OCI-LY1 (cell line): ENCODE measurements at regions not wholly inside any gene's neighbourhood (a gene's known extent, or its start where the extent isn't known, plus 50 kb on each side); places are given as distances from the start of the nearest gene placed in this dataset.

Source experiments
- H2AFZ ChIP-seq: fragments of 200-600 bp; sonication (generic), shearing (Covaris generic); 2 replicates; pipeline ENCODE4 v1.6.0; 2014; ENCODE audit warnings: antibody characterized with exemption, mild to moderate bottlenecking, low read length
- H3F3A ChIP-seq: fragments of 200-600 bp; sonication (generic), shearing (Covaris generic); 2 replicates; pipeline ENCODE4 v1.6.0; 2014; ENCODE audit warnings: mild to moderate bottlenecking, antibody characterized with exemption, low read length, moderate library complexity; ENCODE audit not compliant: insufficient read depth
- H3K27ac ChIP-seq: fragments of 200-600 bp; sonication (generic); 2 replicates; pipeline ENCODE4 v1.5.1; 2014; ENCODE audit warnings: low read length, mixed run types, mild to moderate bottlenecking, low read depth; ENCODE audit not compliant: poor library complexity, severe bottlenecking
- H3K27me3 ChIP-seq: fragments of 200-600 bp; sonication (generic); 2 replicates; pipeline ENCODE4 v1.6.0; 2014; ENCODE audit warnings: antibody characterized with exemption, mild to moderate bottlenecking, low read length, moderate library complexity; ENCODE audit not compliant: insufficient read depth
- H3K36me3 ChIP-seq: fragments of 200-600 bp; sonication (generic); 2 replicates; pipeline ENCODE4 v1.6.1; 2014; ENCODE audit warnings: mild to moderate bottlenecking, antibody characterized with exemption, low read length, moderate library complexity, mixed read lengths; ENCODE audit not compliant: insufficient read depth
- H3K4me1 ChIP-seq: fragments of 200-600 bp; sonication (generic); 2 replicates; pipeline ENCODE4 v1.5.1; 2014; ENCODE audit warnings: mild to moderate bottlenecking, low read length, moderate library complexity; ENCODE audit not compliant: insufficient read depth, severe bottlenecking
- H3K4me2 ChIP-seq: fragments of 200-600 bp; sonication (generic), shearing (Covaris generic); 2 replicates; pipeline ENCODE4 v1.6.1; 2014; ENCODE audit warnings: low read length
- H3K4me3 ChIP-seq: fragments of 200-600 bp; sonication (generic); 2 replicates; pipeline ENCODE4 v1.5.1; 2014; ENCODE audit warnings: low read length, low read depth, mild to moderate bottlenecking, mixed read lengths; ENCODE audit not compliant: poor library complexity, severe bottlenecking
- H3K79me2 ChIP-seq: fragments of 200-600 bp; shearing (Covaris generic); 2 replicates; pipeline ENCODE4 v1.6.1; 2016; ENCODE audit warnings: mixed run types, low read length, mixed read lengths; ENCODE audit not compliant: insufficient read depth
- H3K9ac ChIP-seq: fragments of 200-600 bp; sonication (generic), shearing (Covaris generic); 2 replicates; pipeline ENCODE4 v1.6.1; 2014; ENCODE audit warnings: mild to moderate bottlenecking, low read length, mixed read lengths
- H3K9me2 ChIP-seq: fragments of 200-600 bp; sonication (generic), shearing (Covaris generic); 2 replicates; pipeline ENCODE4 v1.6.1; 2014; ENCODE audit warnings: low read depth, mild to moderate bottlenecking, low read length, mixed read lengths
- H3K9me3 ChIP-seq: fragments of 200-600 bp; shearing (Covaris generic); 2 replicates; pipeline ENCODE4 v1.6.1; 2014; ENCODE audit warnings: low read length, mixed read lengths
- H4K20me1 ChIP-seq: fragments of 200-600 bp; sonication (generic), shearing (Covaris generic); 2 replicates; pipeline ENCODE4 v1.6.0; 2016; ENCODE audit warnings: mild to moderate bottlenecking, low read length; ENCODE audit not compliant: insufficient read depth
- CTCF ChIP-seq: fragments of 200-600 bp; sonication (generic), shearing (Covaris generic); IDR thresholded peaks from 2 replicates; pipeline ENCODE4 v1.5.1; 2017; ENCODE audit warnings: mild to moderate bottlenecking, antibody characterized with exemption, low read length, moderate library complexity, mixed read lengths
- EZH2 ChIP-seq: fragments of 200-600 bp; sonication (generic), shearing (Covaris generic); IDR thresholded peaks from 2 replicates; pipeline ENCODE4 v1.8.0; 2017; ENCODE audit warnings: borderline replicate concordance, mixed run types, mild to moderate bottlenecking, antibody characterized with exemption, low read length, moderate library complexity, mixed read lengths

- Histone ChIP-seq H3K9ac (no peak overlapping the region), H3K27ac (no peak overlapping the region), H3K9me2 (no peaks in the 10 kb centered on the region), H3F3A (no peaks in the 10 kb centered on the region), H3K27me3 (no peaks in the 10 kb centered on the region), H3K4me3 (no peak overlapping the region), H3K4me2 (no peak overlapping the region), H3K4me1 (no peaks in the 10 kb centered on the region), H4K20me1 (no peaks in the 10 kb centered on the region), H2AFZ (no peak overlapping the region), H3K79me2 (no peaks in the 10 kb centered on the region), H3K9me3 (no peaks in the 10 kb centered on the region), H3K36me3 (no peaks in the 10 kb centered on the region)
- TF ChIP-seq EZH2 (no peak), CTCF (no peak)
Observed at GRCh38 chr13:76713280-76713679, 172.9 kb downstream of the KCTD12 start.

- H4K20me1 ChIP-seq = no peaks in the 10 kb centered on the region
- no peaks in the 10 kb centered on the region for H3F3A ChIP-seq
- TF ChIP-seq EZH2 (no peak), CTCF (no peak)
- H3K27ac ChIP-seq = no peak overlapping the region
- no peaks in the 10 kb centered on the region for H3K27me3 ChIP-seq
- no peak overlapping the region for H3K4me3 ChIP-seq
- no peaks in the 10 kb centered on the region for H3K9me3 ChIP-seq
- H3K9me2 ChIP-seq = no peaks in the 10 kb centered on the region
- H3K4me1 ChIP-seq = no peaks in the 10 kb centered on the region
- H3K36me3 ChIP-seq = no peaks in the 10 kb centered on the region
- no peak overlapping the region for H2AFZ ChIP-seq
- no peak overlapping the region for H3K4me2 ChIP-seq
- H3K79me2 ChIP-seq = no peaks in the 10 kb centered on the region
- no peak overlapping the region for H3K9ac ChIP-seq
Observed at GRCh38 chr13:76711550-76712182, 174.5 kb downstream of the KCTD12 start.

- H3K9me2 ChIP-seq = no peaks in the 10 kb centered on the region
- no peaks in the 10 kb centered on the region for H3K36me3 ChIP-seq
- H3K27me3 ChIP-seq = no peaks in the 10 kb centered on the region
- no peaks in the 10 kb centered on the region for H4K20me1 ChIP-seq
- H3K4me2 ChIP-seq = no peak overlapping the region
- no peak overlapping the region for H3K4me3 ChIP-seq
- no peak overlapping the region for H2AFZ ChIP-seq
- H3K9me3 ChIP-seq = no peaks in the 10 kb centered on the region
- no peaks in the 10 kb centered on the region for H3K79me2 ChIP-seq
- no peaks in the 10 kb centered on the region for H3F3A ChIP-seq
- no peak overlapping the region for H3K9ac ChIP-seq
- TF ChIP-seq CTCF (no peak), EZH2 (no peak)
- H3K4me1 ChIP-seq = no peaks in the 10 kb centered on the region
- no peak overlapping the region for H3K27ac ChIP-seq
Observed at GRCh38 chr13:76709851-76710250, 176.4 kb downstream of the KCTD12 start.
